Right lobe of liver (tissue), 4 donors: ENCODE measurements at regions not wholly inside any gene's neighbourhood (a gene's known extent, or its start where the extent isn't known, plus 50 kb on each side); places are given as distances from the start of the nearest gene placed in this dataset.

Experiments
- CTCF ChIP-seq, 4 donors: fragments of 200-600 bp in 3 of 4; fragments of 450-650 bp in 1 of 4; IDR thresholded peaks; one replicate each; pipeline versions ENCODE4 v1.5.1 to v1.8.0; 2016 to 2022; ENCODE audit warnings: antibody characterized with exemption in 4 of 4, mild to moderate bottlenecking in 2 of 4
- POLR2A ChIP-seq: fragments of 450-650 bp; IDR thresholded peaks from one replicate; pipeline ENCODE4 v1.6.1; 2017; ENCODE audit warnings: antibody characterized with exemption, mild to moderate bottlenecking
- donor health status: DM: no; HTN: no; CAD: no.
- donor health status: DM: no; HTN: no; CAD: no.
- donor health status: DM: no; HTN: yes; CAD: no.

GRCh38 chr12:13570005-13570694 is 373.6 kb downstream of the EMP1 start:
- TF ChIP-seq CTCF (IDR thresholded peaks at IDR 0.05), result no peak
- TF ChIP-seq POLR2A, result no peak
